Endothelial cell (in vitro differentiated cells): ENCODE measurements at regions not wholly inside any gene's neighbourhood (a gene's known extent, or its start where the extent isn't known, plus 50 kb on each side); places are given as distances from the start of the nearest gene placed in this dataset.

Source experiments
- DNase-seq: peaks from one replicate; pipeline ENCODE4 v3.0.0; 2021; ENCODE audit warnings: low spot score
- H3K27ac Mint-ChIP-seq: one replicate; pipeline ENCODE4 v1.8.0; 2021; ENCODE audit warnings: mixed read lengths, inconsistent platforms; ENCODE audit not compliant: unreplicated experiment
- H3K27me3 Mint-ChIP-seq: one replicate; pipeline ENCODE4 v1.8.0; 2021; ENCODE audit warnings: mild to moderate bottlenecking, moderate library complexity, mixed read lengths, inconsistent platforms; ENCODE audit not compliant: unreplicated experiment
- H3K36me3 Mint-ChIP-seq: one replicate; pipeline ENCODE4 v1.8.0; 2021; ENCODE audit warnings: mild to moderate bottlenecking, low read depth, mixed read lengths, inconsistent platforms; ENCODE audit not compliant: unreplicated experiment
- H3K4me1 Mint-ChIP-seq: one replicate; pipeline ENCODE4 v1.8.0; 2021; ENCODE audit warnings: mild to moderate bottlenecking, mixed read lengths, inconsistent platforms; ENCODE audit not compliant: unreplicated experiment
- H3K4me3 Mint-ChIP-seq: one replicate; pipeline ENCODE4 v1.8.0; 2021; ENCODE audit warnings: mild to moderate bottlenecking, mixed read lengths, inconsistent platforms; ENCODE audit not compliant: unreplicated experiment
- H3K9me3 Mint-ChIP-seq: one replicate; pipeline ENCODE4 v1.8.0; 2021; ENCODE audit warnings: mixed read lengths, inconsistent platforms; ENCODE audit not compliant: unreplicated experiment
- CTCF ChIP-seq: fragments of 200-600 bp; sonication (generic); IDR thresholded peaks from one replicate; pipeline ENCODE4 v1.5.0; 2021; ENCODE audit warnings: antibody characterized with exemption; ENCODE audit not compliant: unreplicated experiment

- no peak for DNase-seq
- no peak for TF ChIP-seq CTCF
- no peaks in the 10 kb centered on the region for H3K27me3 Mint-ChIP-seq
- H3K4me1 Mint-ChIP-seq, result peaks cover 12% of the 10 kb centered on the region
- no peak overlapping the region for H3K4me3 Mint-ChIP-seq
- H3K9me3 Mint-ChIP-seq, result peaks cover 10% of the 10 kb centered on the region
- peaks cover 18% of the 10 kb centered on the region for H3K36me3 Mint-ChIP-seq
- no peak overlapping the region for H3K27ac Mint-ChIP-seq
Observed at GRCh38 chr15:81914333-81914732, 131.5 kb downstream of the MEX3B start.

GRCh38 chr15:81911022-81911971 lies 134.5 kb downstream of the MEX3B start:
- no peaks in the 10 kb centered on the region for H3K27me3 Mint-ChIP-seq
- DNase-seq, result no peak
- peaks cover 21% of the 10 kb centered on the region for H3K4me1 Mint-ChIP-seq
- H3K4me3 Mint-ChIP-seq, result no peak overlapping the region
- H3K36me3 Mint-ChIP-seq, result peaks cover 4% of the 10 kb centered on the region
- H3K27ac Mint-ChIP-seq, result no peak overlapping the region
- H3K9me3 Mint-ChIP-seq, result no peaks in the 10 kb centered on the region
- no peak for TF ChIP-seq CTCF

GRCh38 chr15:81910355-81911021 lies 135.3 kb downstream of the MEX3B start:
- Mint-ChIP-seq H3K4me3 (no peak overlapping the region), H3K4me1 (peaks cover 21% of the 10 kb centered on the region), H3K27ac (no peak overlapping the region), H3K27me3 (no peaks in the 10 kb centered on the region), H3K9me3 (no peaks in the 10 kb centered on the region), H3K36me3 (peaks cover 4% of the 10 kb centered on the region)
- TF ChIP-seq CTCF, result no peak
- DNase-seq, result no peak

GRCh38 chr15:81909011-81909358 lies 136.8 kb downstream of the MEX3B start:
- no peaks in the 10 kb centered on the region for H3K9me3 Mint-ChIP-seq
- no peak for DNase-seq
- no peaks in the 10 kb centered on the region for H3K36me3 Mint-ChIP-seq
- TF ChIP-seq CTCF, result no peak
- peaks cover 21% of the 10 kb centered on the region for H3K4me1 Mint-ChIP-seq
- no peak overlapping the region for H3K4me3 Mint-ChIP-seq
- no peak overlapping the region for H3K27ac Mint-ChIP-seq
- no peaks in the 10 kb centered on the region for H3K27me3 Mint-ChIP-seq

GRCh38 chr15:81908111-81908510 lies 137.7 kb downstream of the MEX3B start:
- H3K27me3 Mint-ChIP-seq, result no peaks in the 10 kb centered on the region
- no peaks in the 10 kb centered on the region for H3K9me3 Mint-ChIP-seq
- TF ChIP-seq CTCF, result no peak
- peaks cover 16% of the 10 kb centered on the region for H3K4me1 Mint-ChIP-seq
- DNase-seq, result no peak
- no peaks in the 10 kb centered on the region for H3K36me3 Mint-ChIP-seq
- no peak overlapping the region for H3K4me3 Mint-ChIP-seq
- H3K27ac Mint-ChIP-seq, result no peak overlapping the region
